Nephron (organoid): ENCODE measurements at regions not wholly inside any gene's neighbourhood (a gene's known extent, or its start where the extent isn't known, plus 50 kb on each side); places are given as distances from the start of the nearest gene placed in this dataset.
"Not testable (repeated sequence)": the region's sequence is repeated elsewhere in the genome, so short reads cannot be mapped to it uniquely, and the experiment has no call there.

ENCODE experiments used
- H3K27ac Mint-ChIP-seq, 3 experiments: 2 replicates each; pipeline ENCODE4 v1.8.0; 2020; ENCODE audit warnings: mixed read lengths in 3 of 3, mild to moderate bottlenecking in 2 of 3, moderate library complexity in 1 of 3
- H3K27me3 Mint-ChIP-seq: 2 replicates; pipeline ENCODE4 v1.8.0; 2021; ENCODE audit warnings: low read depth, mild to moderate bottlenecking, moderate library complexity, mixed read lengths
- H3K36me3 Mint-ChIP-seq: 2 replicates; pipeline ENCODE4 v1.8.0; 2020; ENCODE audit warnings: low read depth, mixed read lengths
- H3K4me1 Mint-ChIP-seq: 2 replicates; pipeline ENCODE4 v1.8.0; 2020; ENCODE audit warnings: mixed read lengths
- H3K4me3 Mint-ChIP-seq, 3 experiments: 2 replicates each; pipeline ENCODE4 v1.8.0; 2020; ENCODE audit warnings: mild to moderate bottlenecking in 3 of 3, mixed read lengths in 3 of 3, moderate library complexity in 2 of 3
- H3K9me3 Mint-ChIP-seq: 2 replicates; pipeline ENCODE4 v1.8.0; 2020; ENCODE audit warnings: mixed read lengths
- TF ChIP-seq, protein P1 (sequence below), 3 experiments: fragments of 200-600 bp; sonication (generic); IDR thresholded peaks; one replicate each; pipeline ENCODE4 v1.5.0; 2021; ENCODE audit warnings: antibody characterized with exemption in 3 of 3; ENCODE audit not compliant: unreplicated experiment in 3 of 3

DNA sequence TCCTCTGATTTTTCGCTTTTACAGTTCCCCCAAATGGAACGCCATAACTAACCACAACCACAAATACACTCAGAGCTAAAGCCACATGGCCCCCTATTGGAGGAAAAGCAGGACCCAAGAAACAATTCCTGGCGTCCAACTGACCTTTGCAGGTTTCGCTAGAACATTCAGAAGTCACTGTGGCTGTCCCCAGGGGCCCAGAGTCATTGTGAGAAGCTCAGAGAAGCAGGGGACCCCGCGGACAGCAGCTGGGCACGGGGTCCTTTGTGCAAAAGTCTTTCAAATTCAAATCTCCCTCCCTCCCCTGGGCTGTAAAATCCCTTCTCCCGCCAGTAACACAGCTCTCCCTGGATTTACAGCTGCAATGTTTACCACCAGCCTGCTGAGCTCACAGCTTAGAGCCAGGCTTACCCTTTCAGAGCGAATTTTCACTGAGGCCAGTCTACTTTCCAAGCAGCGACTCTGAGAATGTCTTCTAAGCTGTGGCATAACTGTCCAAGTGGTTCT lies 214.8 kb downstream of the CRLF2 start:
- Mint-ChIP-seq H3K4me3 (no peak overlapping the region), H3K27ac (no peak overlapping the region), H3K36me3 (peaks cover 12% of the 10 kb centered on the region), H3K4me1 (no peaks in the 10 kb centered on the region), H3K9me3 (peaks cover 8% of the 10 kb centered on the region), H3K27me3 (peaks cover 3% of the 10 kb centered on the region)
- TF ChIP-seq, protein P1, sequence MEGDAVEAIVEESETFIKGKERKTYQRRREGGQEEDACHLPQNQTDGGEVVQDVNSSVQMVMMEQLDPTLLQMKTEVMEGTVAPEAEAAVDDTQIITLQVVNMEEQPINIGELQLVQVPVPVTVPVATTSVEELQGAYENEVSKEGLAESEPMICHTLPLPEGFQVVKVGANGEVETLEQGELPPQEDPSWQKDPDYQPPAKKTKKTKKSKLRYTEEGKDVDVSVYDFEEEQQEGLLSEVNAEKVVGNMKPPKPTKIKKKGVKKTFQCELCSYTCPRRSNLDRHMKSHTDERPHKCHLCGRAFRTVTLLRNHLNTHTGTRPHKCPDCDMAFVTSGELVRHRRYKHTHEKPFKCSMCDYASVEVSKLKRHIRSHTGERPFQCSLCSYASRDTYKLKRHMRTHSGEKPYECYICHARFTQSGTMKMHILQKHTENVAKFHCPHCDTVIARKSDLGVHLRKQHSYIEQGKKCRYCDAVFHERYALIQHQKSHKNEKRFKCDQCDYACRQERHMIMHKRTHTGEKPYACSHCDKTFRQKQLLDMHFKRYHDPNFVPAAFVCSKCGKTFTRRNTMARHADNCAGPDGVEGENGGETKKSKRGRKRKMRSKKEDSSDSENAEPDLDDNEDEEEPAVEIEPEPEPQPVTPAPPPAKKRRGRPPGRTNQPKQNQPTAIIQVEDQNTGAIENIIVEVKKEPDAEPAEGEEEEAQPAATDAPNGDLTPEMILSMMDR (IDR thresholded peaks at IDR 0.05; ENCODE audit: unreplicated experiment in 3 of 3): peak in 1 of 3 experiments; percentile 14

DNA sequence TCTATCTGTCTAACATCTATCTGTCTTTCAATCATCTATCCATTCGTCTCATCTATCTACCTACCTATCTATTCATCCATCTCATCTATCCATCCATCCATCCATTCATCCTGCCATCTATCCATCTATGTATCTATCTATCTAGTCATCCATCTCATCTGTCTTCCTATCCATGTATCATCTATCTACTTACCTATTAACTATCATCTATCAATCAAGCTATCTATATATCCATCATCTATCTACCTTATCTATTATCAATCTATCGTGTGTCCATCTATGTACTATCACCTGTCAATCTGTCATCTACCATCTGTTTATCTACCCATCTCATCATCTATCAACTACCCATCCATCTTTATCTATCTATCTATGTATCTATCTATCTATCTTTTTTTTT lies 217.7 kb downstream of the CRLF2 start:
- TF ChIP-seq, protein P1 (IDR thresholded peaks at IDR 0.05; ENCODE audit: unreplicated experiment in 3 of 3): no peak
- no peak overlapping the region for H3K27ac Mint-ChIP-seq
- H3K36me3 Mint-ChIP-seq: peaks cover 13% of the 10 kb centered on the region
- no peak overlapping the region for H3K4me3 Mint-ChIP-seq
- no peaks in the 10 kb centered on the region for H3K27me3 Mint-ChIP-seq
- H3K9me3 Mint-ChIP-seq: peaks cover 20% of the 10 kb centered on the region
- H3K4me1 Mint-ChIP-seq: peaks cover 13% of the 10 kb centered on the region

DNA sequence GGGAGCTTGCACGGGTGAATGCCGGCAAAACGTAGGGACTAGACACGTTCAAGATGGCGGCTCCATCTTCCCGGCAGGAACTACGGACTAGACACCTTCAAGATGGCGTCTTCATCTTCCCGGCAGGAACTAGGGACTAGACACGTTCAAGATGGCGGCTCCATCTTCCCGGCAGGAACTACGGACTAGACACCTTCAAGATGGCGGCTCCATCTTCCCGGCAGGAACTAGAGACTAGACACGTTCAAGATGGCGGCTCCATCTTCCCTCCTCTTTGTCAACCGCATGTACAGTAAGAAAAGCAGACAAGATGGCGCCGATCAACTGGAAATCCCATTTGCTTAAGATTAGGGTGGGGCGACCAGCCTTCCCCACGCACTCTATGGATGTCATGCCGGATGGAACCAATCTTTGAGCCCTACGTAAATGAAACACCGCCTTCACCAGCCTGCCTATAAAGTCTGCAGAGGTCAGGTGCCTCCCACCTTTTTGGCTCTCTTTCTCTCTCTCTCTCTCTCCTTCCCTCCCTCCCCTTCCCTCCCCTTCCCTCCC lies 222.4 kb downstream of the CRLF2 start:
- Mint-ChIP-seq H3K27ac (peak overlapping the region; percentile 95 to 100 (median 99)), H3K4me3 (peak overlapping the region; percentile 90 to 95 (median 93)), H3K4me1 (peaks cover 13% of the 10 kb centered on the region), H3K9me3 (peaks cover 20% of the 10 kb centered on the region), H3K36me3 (peaks cover 13% of the 10 kb centered on the region), H3K27me3 (no peaks in the 10 kb centered on the region)
- TF ChIP-seq, protein P1 (IDR thresholded peaks at IDR 0.05; ENCODE audit: unreplicated experiment in 3 of 3): no peak

DNA sequence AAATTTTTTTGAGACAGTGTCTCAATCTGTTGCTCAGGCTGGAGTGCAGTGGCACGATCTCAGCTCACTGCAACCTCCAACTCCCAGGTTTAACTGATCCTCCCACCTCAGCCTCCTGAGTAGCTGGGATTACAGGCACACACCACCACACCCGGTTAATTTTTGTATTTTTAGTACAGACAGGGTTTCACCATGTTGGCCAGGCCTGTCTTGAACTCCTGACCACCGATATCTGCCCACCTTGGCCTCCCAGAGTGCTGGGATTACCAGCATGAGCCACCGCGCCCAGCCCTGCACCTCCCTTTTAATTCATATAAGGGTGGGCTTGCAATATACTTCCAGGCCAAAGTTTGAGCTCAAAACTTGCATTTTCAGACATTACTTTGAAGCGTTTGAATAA lies 223.9 kb downstream of the CRLF2 start:
- not testable (repeated sequence) for H3K27ac Mint-ChIP-seq, H3K27me3 Mint-ChIP-seq
- Mint-ChIP-seq H3K4me1 (peaks cover 13% of the 10 kb centered on the region), H3K36me3 (peaks cover 13% of the 10 kb centered on the region), H3K4me3 (peak overlapping the region in 1 of 3 experiments; percentile 17), H3K9me3 (peaks cover 24% of the 10 kb centered on the region)

DNA sequence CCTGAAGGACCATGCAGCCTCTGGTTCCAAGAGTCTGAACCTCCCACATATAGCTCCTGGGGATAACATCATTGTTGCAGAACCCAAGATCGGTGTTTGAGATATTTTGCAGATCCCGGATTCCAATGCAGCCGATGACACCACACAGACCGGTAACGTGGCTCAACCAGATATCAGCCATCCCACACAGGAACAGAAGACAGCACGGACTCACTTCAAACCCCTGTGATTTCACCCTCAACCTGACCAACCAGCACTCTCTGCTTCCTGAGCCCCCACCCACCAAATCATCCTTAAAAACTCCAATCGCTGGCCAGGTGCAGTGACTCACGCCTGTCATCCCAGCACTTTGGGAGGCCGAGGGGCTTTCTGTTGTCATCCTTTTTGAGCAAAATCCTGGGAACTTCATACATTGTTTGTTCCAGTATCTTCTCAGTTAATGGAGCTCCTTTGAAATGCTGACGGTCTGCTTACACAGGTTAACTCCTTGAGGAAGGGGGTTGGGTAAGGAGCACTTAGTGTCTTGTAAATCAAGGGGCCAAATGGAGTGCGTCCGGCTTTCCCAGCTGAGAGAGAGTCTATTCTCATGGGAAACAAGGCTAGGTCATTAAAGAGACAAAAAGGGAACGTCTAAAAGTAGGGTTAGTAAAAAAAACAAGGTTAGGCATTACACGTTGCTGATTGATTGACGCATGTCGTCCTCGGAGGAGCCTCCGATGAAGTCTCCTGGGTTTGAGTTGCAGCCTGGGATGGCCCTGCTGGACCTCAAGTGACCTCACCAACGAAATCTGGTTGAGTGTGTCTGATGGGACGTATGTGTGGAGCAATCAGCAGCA lies 230.4 kb downstream of the CRLF2 start:
- peaks cover 10% of the 10 kb centered on the region for H3K9me3 Mint-ChIP-seq
- peaks cover 4% of the 10 kb centered on the region for H3K36me3 Mint-ChIP-seq
- peak overlapping the region; percentile 74 to 79 (median 78) for H3K27ac Mint-ChIP-seq
- H3K4me1 Mint-ChIP-seq: peaks cover 25% of the 10 kb centered on the region
- peaks cover 23% of the 10 kb centered on the region for H3K27me3 Mint-ChIP-seq
- peak overlapping the region; percentile 63 to 70 (median 69) for H3K4me3 Mint-ChIP-seq
- TF ChIP-seq, protein P1 (IDR thresholded peaks at IDR 0.05; ENCODE audit: unreplicated experiment in 3 of 3): no peak

GRCh38 chrX:980587-981235 lies 231.7 kb downstream of the CRLF2 start:
- Mint-ChIP-seq H3K27ac (peak overlapping the region; percentile 44 to 83 (median 73)), H3K36me3 (peaks cover 4% of the 10 kb centered on the region), H3K9me3 (peaks cover 14% of the 10 kb centered on the region), H3K27me3 (peaks cover 23% of the 10 kb centered on the region), H3K4me3 (peak overlapping the region in 2 of 3 experiments; percentile 13 to 60), H3K4me1 (peaks cover 25% of the 10 kb centered on the region)
- TF ChIP-seq, protein P1 (IDR thresholded peaks at IDR 0.05; ENCODE audit: unreplicated experiment in 3 of 3): no peak

GRCh38 chrX:979127-979526 lies 233.3 kb downstream of the CRLF2 start:
- not testable (repeated sequence) for H3K36me3 Mint-ChIP-seq, H3K4me3 Mint-ChIP-seq, H3K9me3 Mint-ChIP-seq
- Mint-ChIP-seq H3K4me1 (peaks cover 25% of the 10 kb centered on the region), H3K27ac (peak overlapping the region; percentile 44 to 83 (median 73)), H3K27me3 (peaks cover 23% of the 10 kb centered on the region)
